ENCODE measurements at regions not wholly inside any gene's neighbourhood (a gene's known extent, or its start where the extent isn't known, plus 50 kb on each side); places are given as distances from the start of the nearest gene placed in this dataset.

- TF ChIP-seq, protein P1, sequence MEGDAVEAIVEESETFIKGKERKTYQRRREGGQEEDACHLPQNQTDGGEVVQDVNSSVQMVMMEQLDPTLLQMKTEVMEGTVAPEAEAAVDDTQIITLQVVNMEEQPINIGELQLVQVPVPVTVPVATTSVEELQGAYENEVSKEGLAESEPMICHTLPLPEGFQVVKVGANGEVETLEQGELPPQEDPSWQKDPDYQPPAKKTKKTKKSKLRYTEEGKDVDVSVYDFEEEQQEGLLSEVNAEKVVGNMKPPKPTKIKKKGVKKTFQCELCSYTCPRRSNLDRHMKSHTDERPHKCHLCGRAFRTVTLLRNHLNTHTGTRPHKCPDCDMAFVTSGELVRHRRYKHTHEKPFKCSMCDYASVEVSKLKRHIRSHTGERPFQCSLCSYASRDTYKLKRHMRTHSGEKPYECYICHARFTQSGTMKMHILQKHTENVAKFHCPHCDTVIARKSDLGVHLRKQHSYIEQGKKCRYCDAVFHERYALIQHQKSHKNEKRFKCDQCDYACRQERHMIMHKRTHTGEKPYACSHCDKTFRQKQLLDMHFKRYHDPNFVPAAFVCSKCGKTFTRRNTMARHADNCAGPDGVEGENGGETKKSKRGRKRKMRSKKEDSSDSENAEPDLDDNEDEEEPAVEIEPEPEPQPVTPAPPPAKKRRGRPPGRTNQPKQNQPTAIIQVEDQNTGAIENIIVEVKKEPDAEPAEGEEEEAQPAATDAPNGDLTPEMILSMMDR (IDR thresholded peaks at IDR 0.05): no peak
- no peak for TF ChIP-seq ZFX (IDR thresholded peaks at IDR 0.05; ENCODE audit: borderline replicate concordance)
These were observed 760.4 kb downstream of the ADCYAP1 start for GRCh38 chr18:1665079-1665478.

Data from 22Rv1 (cell line).